K562 (cell line): ENCODE measurements at regions not wholly inside any gene's neighbourhood (a gene's known extent, or its start where the extent isn't known, plus 50 kb on each side); places are given as distances from the start of the nearest gene placed in this dataset.

ENCODE experiments used
- CTBP1 ChIP-seq: fragments of 450-650 bp; IDR thresholded peaks from 2 replicates; pipeline ENCODE4 v1.6.1; 2016; ENCODE audit warnings: borderline replicate concordance
- ETV6 ChIP-seq, 3 experiments: fragments of 150-350 bp in 1 of 3; sonication (generic) in 1 of 3; formaldehyde crosslinking in 1 of 3; IDR thresholded peaks; 2 replicates each; pipeline versions ENCODE4 v1.6.1 to v1.8.0; 2014 to 2022; ENCODE audit warnings: borderline replicate concordance in 2 of 3, low read depth in 2 of 3, antibody characterized with exemption in 1 of 3, low read length in 1 of 3, mild to moderate bottlenecking in 1 of 3, missing genetic modification reagents in 1 of 3
- LEF1 ChIP-seq: fragments of 450-650 bp; IDR thresholded peaks from 2 replicates; pipeline ENCODE4 v1.6.1; 2016; ENCODE audit warnings: mild to moderate bottlenecking
- MTF1 ChIP-seq: fragments of 250-450 bp; sonication (Bioruptor Pico); IDR thresholded peaks from 2 replicates; pipeline ENCODE4 v1.9.0; 2021; ENCODE audit warnings: moderate library complexity, mild to moderate bottlenecking, inconsistent platforms, borderline replicate concordance
- SIN3A ChIP-seq, 2 experiments: fragments of 150-350 bp in 1 of 2; IDR thresholded peaks; 2 replicates each; pipeline ENCODE4 v1.6.1; 2011 to 2016; ENCODE audit warnings: borderline replicate concordance in 2 of 2, low read depth in 2 of 2, low read length in 2 of 2, mild to moderate bottlenecking in 2 of 2, moderate library complexity in 2 of 2; ENCODE audit not compliant: control insufficient read depth in 1 of 2
- ZFPM2 ChIP-seq: fragments of 250-450 bp; sonication (Bioruptor Pico); IDR thresholded peaks from 2 replicates; pipeline ENCODE4 v1.5.1; 2022; ENCODE audit warnings: mild to moderate bottlenecking
- ZNF24 ChIP-seq: fragments of 450-650 bp; IDR thresholded peaks from 2 replicates; pipeline ENCODE4 v1.6.1; 2016
- TF ChIP-seq, protein P1 (sequence below): fragments of 450-650 bp; IDR thresholded peaks from 2 replicates; pipeline ENCODE4 v1.6.1; 2018; ENCODE audit not compliant: partially characterized antibody
- TF ChIP-seq, protein P2 (sequence below), 2 experiments: fragments of 450-650 bp in 1 of 2; sonication (generic) in 1 of 2; formaldehyde crosslinking in 1 of 2; IDR thresholded peaks in 1 of 2; conservative IDR thresholded peaks in 1 of 2; 2 replicates each; pipeline versions ENCODE4 v1.6.1 to v1.8.1; 2016 to 2023; ENCODE audit warnings: mild to moderate bottlenecking in 2 of 2, moderate library complexity in 2 of 2, inconsistent platforms in 1 of 2, missing genetic modification reagents in 1 of 2
- TF ChIP-seq, protein P3 (sequence below), 3 experiments: IDR thresholded peaks in 2 of 3; conservative IDR thresholded peaks in 1 of 3; 2 replicates each; pipeline ENCODE4 v1.5.1; 2011 to 2012; ENCODE audit warnings: low read length in 3 of 3, mild to moderate bottlenecking in 3 of 3, control low read depth in 2 of 3, improper control_type of control experiment in 1 of 3, inconsistent platforms in 1 of 3, low read depth in 1 of 3, mixed read lengths in 1 of 3, moderate library complexity in 1 of 3; ENCODE audit not compliant: insufficient read depth in 2 of 3

DNA sequence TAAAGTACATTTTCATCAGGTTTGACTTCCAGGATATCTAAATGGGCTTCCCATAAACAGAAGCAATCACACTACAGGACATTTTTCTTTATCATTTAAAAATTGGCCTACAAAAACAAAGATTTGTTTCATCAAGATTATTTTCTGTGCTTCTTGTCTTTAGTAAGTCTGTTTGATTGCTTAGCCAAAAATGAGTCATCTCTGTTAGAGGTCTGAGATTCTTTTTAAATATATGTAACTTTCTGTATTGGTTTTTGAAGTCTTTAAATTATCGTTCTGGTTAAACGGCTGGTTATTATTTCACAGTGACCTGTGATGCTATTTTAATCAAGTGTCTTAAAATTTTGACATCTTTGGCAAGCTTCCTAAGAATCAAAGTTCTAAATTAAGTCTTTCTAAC lies 62.7 kb downstream of the SLITRK1 start:
- no peak for TF ChIP-seq MTF1
- no peak for TF ChIP-seq ETV6 (IDR thresholded peaks at IDR 0.05; ENCODE audit: borderline replicate concordance in 1 of 2, low read depth in 2 of 2, low read length in 1 of 2)
- no peak for TF ChIP-seq ETV6 (CRISPR knock-in tag; IDR thresholded peaks at IDR 0.05; ENCODE audit: borderline replicate concordance)
- TF ChIP-seq, protein P1, sequence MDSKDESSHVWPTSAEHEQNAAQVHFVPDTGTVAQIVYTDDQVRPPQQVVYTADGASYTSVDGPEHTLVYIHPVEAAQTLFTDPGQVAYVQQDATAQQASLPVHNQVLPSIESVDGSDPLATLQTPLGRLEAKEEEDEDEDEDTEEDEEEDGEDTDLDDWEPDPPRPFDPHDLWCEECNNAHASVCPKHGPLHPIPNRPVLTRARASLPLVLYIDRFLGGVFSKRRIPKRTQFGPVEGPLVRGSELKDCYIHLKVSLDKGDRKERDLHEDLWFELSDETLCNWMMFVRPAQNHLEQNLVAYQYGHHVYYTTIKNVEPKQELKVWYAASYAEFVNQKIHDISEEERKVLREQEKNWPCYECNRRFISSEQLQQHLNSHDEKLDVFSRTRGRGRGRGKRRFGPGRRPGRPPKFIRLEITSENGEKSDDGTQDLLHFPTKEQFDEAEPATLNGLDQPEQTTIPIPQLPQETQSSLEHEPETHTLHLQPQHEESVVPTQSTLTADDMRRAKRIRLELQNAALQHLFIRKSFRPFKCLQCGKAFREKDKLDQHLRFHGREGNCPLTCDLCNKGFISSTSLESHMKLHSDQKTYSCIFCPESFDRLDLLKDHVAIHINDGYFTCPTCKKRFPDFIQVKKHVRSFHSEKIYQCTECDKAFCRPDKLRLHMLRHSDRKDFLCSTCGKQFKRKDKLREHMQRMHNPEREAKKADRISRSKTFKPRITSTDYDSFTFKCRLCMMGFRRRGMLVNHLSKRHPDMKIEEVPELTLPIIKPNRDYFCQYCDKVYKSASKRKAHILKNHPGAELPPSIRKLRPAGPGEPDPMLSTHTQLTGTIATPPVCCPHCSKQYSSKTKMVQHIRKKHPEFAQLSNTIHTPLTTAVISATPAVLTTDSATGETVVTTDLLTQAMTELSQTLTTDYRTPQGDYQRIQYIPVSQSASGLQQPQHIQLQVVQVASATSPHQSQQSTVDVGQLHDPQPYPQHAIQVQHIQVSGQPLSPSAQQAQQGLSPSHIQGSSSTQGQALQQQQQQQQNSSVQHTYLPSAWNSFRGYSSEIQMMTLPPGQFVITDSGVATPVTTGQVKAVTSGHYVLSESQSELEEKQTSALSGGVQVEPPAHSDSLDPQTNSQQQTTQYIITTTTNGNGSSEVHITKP: no peak
- no peak for TF ChIP-seq LEF1
- TF ChIP-seq SIN3A (IDR thresholded peaks at IDR 0.05; ENCODE audit: borderline replicate concordance in 2 of 2, control insufficient read depth in 1 of 2, low read depth in 2 of 2, low read length in 2 of 2): no peak
- TF ChIP-seq, protein P2, sequence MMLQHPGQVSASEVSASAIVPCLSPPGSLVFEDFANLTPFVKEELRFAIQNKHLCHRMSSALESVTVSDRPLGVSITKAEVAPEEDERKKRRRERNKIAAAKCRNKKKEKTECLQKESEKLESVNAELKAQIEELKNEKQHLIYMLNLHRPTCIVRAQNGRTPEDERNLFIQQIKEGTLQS (IDR thresholded peaks at IDR 0.05): no peak
- TF ChIP-seq, protein P2 (CRISPR knock-in tag; conservative IDR thresholded peaks at IDR 0.05): no peak
- TF ChIP-seq ZNF24: no peak
- no peak for TF ChIP-seq ZFPM2 (CRISPR knock-in tag)
- TF ChIP-seq, protein P3, sequence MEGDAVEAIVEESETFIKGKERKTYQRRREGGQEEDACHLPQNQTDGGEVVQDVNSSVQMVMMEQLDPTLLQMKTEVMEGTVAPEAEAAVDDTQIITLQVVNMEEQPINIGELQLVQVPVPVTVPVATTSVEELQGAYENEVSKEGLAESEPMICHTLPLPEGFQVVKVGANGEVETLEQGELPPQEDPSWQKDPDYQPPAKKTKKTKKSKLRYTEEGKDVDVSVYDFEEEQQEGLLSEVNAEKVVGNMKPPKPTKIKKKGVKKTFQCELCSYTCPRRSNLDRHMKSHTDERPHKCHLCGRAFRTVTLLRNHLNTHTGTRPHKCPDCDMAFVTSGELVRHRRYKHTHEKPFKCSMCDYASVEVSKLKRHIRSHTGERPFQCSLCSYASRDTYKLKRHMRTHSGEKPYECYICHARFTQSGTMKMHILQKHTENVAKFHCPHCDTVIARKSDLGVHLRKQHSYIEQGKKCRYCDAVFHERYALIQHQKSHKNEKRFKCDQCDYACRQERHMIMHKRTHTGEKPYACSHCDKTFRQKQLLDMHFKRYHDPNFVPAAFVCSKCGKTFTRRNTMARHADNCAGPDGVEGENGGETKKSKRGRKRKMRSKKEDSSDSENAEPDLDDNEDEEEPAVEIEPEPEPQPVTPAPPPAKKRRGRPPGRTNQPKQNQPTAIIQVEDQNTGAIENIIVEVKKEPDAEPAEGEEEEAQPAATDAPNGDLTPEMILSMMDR (IDR thresholded peaks at IDR 0.05 in 2 of 3, conservative IDR thresholded peaks at IDR 0.05 in 1 of 3; ENCODE audit: insufficient read depth in 2 of 3, low read depth in 1 of 3, low read length in 3 of 3): no peak
- TF ChIP-seq CTBP1: no peak
